Progenitor cell of endocrine pancreas (in vitro differentiated cells): ENCODE measurements at regions not wholly inside any gene's neighbourhood (a gene's known extent, or its start where the extent isn't known, plus 50 kb on each side); places are given as distances from the start of the nearest gene placed in this dataset.
"Not testable (repeated sequence)": the region's sequence is repeated elsewhere in the genome, so short reads cannot be mapped to it uniquely, and the experiment has no call there.

Experiments
- DNase-seq: peaks from one replicate; pipeline ENCODE4 v3.0.0; 2021; ENCODE audit warnings: low spot score; ENCODE audit not compliant: unreplicated experiment
- H3K27ac Mint-ChIP-seq: 2 replicates; pipeline ENCODE4 v1.8.0; 2021; ENCODE audit warnings: mild to moderate bottlenecking, moderate library complexity, mixed read lengths
- H3K27me3 Mint-ChIP-seq: 2 replicates; pipeline ENCODE4 v1.8.0; 2021; ENCODE audit warnings: mixed read lengths
- H3K36me3 Mint-ChIP-seq: 2 replicates; pipeline ENCODE4 v1.8.0; 2022; ENCODE audit warnings: mixed read lengths; ENCODE audit not compliant: insufficient read depth
- H3K4me1 Mint-ChIP-seq: 2 replicates; pipeline ENCODE4 v1.8.0; 2021; ENCODE audit warnings: low read depth, mixed read lengths
- H3K4me3 Mint-ChIP-seq: 2 replicates; pipeline ENCODE4 v1.8.0; 2021; ENCODE audit warnings: low read depth, mild to moderate bottlenecking, moderate library complexity, mixed read lengths
- H3K9me3 Mint-ChIP-seq: 2 replicates; pipeline ENCODE4 v1.8.0; 2021; ENCODE audit warnings: low read depth, mixed read lengths
- CTCF ChIP-seq: fragments of 200-600 bp; sonication (generic); IDR thresholded peaks from one replicate; pipeline ENCODE4 v1.5.0; 2021; ENCODE audit warnings: antibody characterized with exemption, mild to moderate bottlenecking; ENCODE audit not compliant: unreplicated experiment

- H3K4me1 Mint-ChIP-seq, result no peaks in the 10 kb centered on the region
- no peak overlapping the region for H3K27ac Mint-ChIP-seq
- no peaks in the 10 kb centered on the region for H3K36me3 Mint-ChIP-seq
- no peak for TF ChIP-seq CTCF
- H3K4me3 Mint-ChIP-seq, result no peak overlapping the region
- H3K27me3 Mint-ChIP-seq, result no peaks in the 10 kb centered on the region
- H3K9me3 Mint-ChIP-seq, result peaks cover 3% of the 10 kb centered on the region
- DNase-seq, result no peak
Observed at GRCh38 chr5:104569621-104570020, 1007.0 kb upstream of the NUDT12 start.

GRCh38 chr5:104564530-104564929 lies 1001.9 kb upstream of the NUDT12 start:
- Mint-ChIP-seq H3K4me1 (no peaks in the 10 kb centered on the region), H3K36me3 (no peaks in the 10 kb centered on the region), H3K9me3 (peaks cover 7% of the 10 kb centered on the region), H3K4me3 (no peak overlapping the region), H3K27ac (no peak overlapping the region), H3K27me3 (no peaks in the 10 kb centered on the region)
- TF ChIP-seq CTCF, result no peak
- DNase-seq, result no peak

GRCh38 chr5:104556957-104557356 lies 994.4 kb upstream of the NUDT12 start:
- DNase-seq, result no peak
- Mint-ChIP-seq H3K4me3 (no peak overlapping the region), H3K27me3 (no peaks in the 10 kb centered on the region), H3K9me3 (peaks cover 14% of the 10 kb centered on the region), H3K36me3 (peaks cover 4% of the 10 kb centered on the region), H3K27ac (no peak overlapping the region), H3K4me1 (no peaks in the 10 kb centered on the region)
- TF ChIP-seq CTCF, result no peak

GRCh38 chr5:104551628-104552027 lies 989.0 kb upstream of the NUDT12 start:
- no peaks in the 10 kb centered on the region for H3K27me3 Mint-ChIP-seq
- no peak for DNase-seq
- H3K36me3 Mint-ChIP-seq, result peaks cover 2% of the 10 kb centered on the region
- H3K4me3 Mint-ChIP-seq, result no peak overlapping the region
- TF ChIP-seq CTCF, result no peak
- no peak overlapping the region for H3K27ac Mint-ChIP-seq
- H3K4me1 Mint-ChIP-seq, result no peaks in the 10 kb centered on the region
- peaks cover 4% of the 10 kb centered on the region for H3K9me3 Mint-ChIP-seq

GRCh38 chr5:104546871-104547270 lies 984.3 kb upstream of the NUDT12 start:
- H3K9me3 Mint-ChIP-seq, H3K27ac Mint-ChIP-seq, H3K4me3 Mint-ChIP-seq, DNase-seq, H3K27me3 Mint-ChIP-seq, H3K36me3 Mint-ChIP-seq, H3K4me1 Mint-ChIP-seq: not testable (repeated sequence)

GRCh38 chr5:104541141-104541785 lies 978.7 kb upstream of the NUDT12 start:
- no peak for DNase-seq
- no peak for TF ChIP-seq CTCF
- no peaks in the 10 kb centered on the region for H3K27me3 Mint-ChIP-seq
- H3K4me1 Mint-ChIP-seq, result no peaks in the 10 kb centered on the region
- no peak overlapping the region for H3K4me3 Mint-ChIP-seq
- H3K9me3 Mint-ChIP-seq, result no peaks in the 10 kb centered on the region
- no peaks in the 10 kb centered on the region for H3K36me3 Mint-ChIP-seq
- no peak overlapping the region for H3K27ac Mint-ChIP-seq
